Progenitor cell of endocrine pancreas (in vitro differentiated cells): ENCODE measurements at regions not wholly inside any gene's neighbourhood (a gene's known extent, or its start where the extent isn't known, plus 50 kb on each side); places are given as distances from the start of the nearest gene placed in this dataset.

Source experiments
- DNase-seq: peaks from one replicate; pipeline ENCODE4 v3.0.0; 2021; ENCODE audit warnings: low spot score; ENCODE audit not compliant: unreplicated experiment
- H3K27ac Mint-ChIP-seq: 2 replicates; pipeline ENCODE4 v1.8.0; 2021; ENCODE audit warnings: mild to moderate bottlenecking, moderate library complexity, mixed read lengths
- H3K27me3 Mint-ChIP-seq: 2 replicates; pipeline ENCODE4 v1.8.0; 2021; ENCODE audit warnings: mixed read lengths
- H3K36me3 Mint-ChIP-seq: 2 replicates; pipeline ENCODE4 v1.8.0; 2022; ENCODE audit warnings: mixed read lengths; ENCODE audit not compliant: insufficient read depth
- H3K4me1 Mint-ChIP-seq: 2 replicates; pipeline ENCODE4 v1.8.0; 2021; ENCODE audit warnings: low read depth, mixed read lengths
- H3K4me3 Mint-ChIP-seq: 2 replicates; pipeline ENCODE4 v1.8.0; 2021; ENCODE audit warnings: low read depth, mild to moderate bottlenecking, moderate library complexity, mixed read lengths
- H3K9me3 Mint-ChIP-seq: 2 replicates; pipeline ENCODE4 v1.8.0; 2021; ENCODE audit warnings: low read depth, mixed read lengths
- TF ChIP-seq, protein P1 (sequence below): fragments of 200-600 bp; sonication (generic); IDR thresholded peaks from one replicate; pipeline ENCODE4 v1.5.0; 2021; ENCODE audit warnings: antibody characterized with exemption, mild to moderate bottlenecking; ENCODE audit not compliant: unreplicated experiment

DNA sequence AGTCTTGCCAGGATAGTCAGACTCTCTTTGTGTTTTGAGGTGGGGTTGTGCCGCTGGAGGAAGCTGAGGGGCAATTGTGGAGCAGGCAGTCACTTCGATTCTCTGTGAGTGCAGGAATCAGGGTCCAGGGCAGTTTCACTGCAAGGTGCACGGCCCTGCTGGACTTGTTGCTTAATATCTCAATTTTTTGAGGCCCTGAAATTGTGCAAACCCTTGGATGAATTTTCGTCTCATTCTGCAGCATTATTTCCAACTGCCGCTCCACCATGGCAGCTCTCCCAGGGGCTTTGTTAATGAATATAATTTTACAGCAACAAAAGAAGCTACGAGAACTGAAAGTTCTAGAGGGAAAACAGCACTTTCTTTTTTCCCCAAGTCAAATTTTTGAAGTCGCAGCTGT is 531.9 kb downstream of the QKI start:
- Mint-ChIP-seq H3K36me3 (no peaks in the 10 kb centered on the region), H3K9me3 (no peaks in the 10 kb centered on the region), H3K27ac (no peak overlapping the region), H3K27me3 (peaks cover 43% of the 10 kb centered on the region), H3K4me3 (no peak overlapping the region), H3K4me1 (peaks cover 10% of the 10 kb centered on the region)
- TF ChIP-seq, protein P1, sequence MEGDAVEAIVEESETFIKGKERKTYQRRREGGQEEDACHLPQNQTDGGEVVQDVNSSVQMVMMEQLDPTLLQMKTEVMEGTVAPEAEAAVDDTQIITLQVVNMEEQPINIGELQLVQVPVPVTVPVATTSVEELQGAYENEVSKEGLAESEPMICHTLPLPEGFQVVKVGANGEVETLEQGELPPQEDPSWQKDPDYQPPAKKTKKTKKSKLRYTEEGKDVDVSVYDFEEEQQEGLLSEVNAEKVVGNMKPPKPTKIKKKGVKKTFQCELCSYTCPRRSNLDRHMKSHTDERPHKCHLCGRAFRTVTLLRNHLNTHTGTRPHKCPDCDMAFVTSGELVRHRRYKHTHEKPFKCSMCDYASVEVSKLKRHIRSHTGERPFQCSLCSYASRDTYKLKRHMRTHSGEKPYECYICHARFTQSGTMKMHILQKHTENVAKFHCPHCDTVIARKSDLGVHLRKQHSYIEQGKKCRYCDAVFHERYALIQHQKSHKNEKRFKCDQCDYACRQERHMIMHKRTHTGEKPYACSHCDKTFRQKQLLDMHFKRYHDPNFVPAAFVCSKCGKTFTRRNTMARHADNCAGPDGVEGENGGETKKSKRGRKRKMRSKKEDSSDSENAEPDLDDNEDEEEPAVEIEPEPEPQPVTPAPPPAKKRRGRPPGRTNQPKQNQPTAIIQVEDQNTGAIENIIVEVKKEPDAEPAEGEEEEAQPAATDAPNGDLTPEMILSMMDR, result no peak
- no peak for DNase-seq

DNA sequence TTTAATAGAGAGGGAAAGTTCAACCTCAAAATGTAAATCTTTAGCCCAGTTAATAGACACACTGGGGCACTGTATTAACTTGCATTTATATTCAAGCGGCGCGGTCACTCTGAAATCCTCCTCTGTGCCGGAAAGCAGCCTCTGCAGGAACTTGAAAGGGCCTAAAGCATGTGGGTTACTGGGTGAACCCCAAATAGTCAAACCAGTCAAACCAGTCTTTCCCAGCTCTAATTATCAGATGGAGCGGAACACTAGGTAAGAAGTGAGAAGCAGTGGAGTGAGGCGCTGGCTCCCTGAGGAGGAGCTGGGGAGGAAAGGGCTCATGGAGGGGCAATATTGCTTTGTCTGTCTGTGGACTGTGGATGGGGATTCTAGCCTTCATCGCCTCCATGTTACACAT is 531.3 kb downstream of the QKI start:
- DNase-seq, result no peak
- Mint-ChIP-seq H3K4me3 (no peak overlapping the region), H3K4me1 (peaks cover 9% of the 10 kb centered on the region), H3K27ac (no peak overlapping the region), H3K27me3 (peaks cover 46% of the 10 kb centered on the region), H3K36me3 (no peaks in the 10 kb centered on the region), H3K9me3 (no peaks in the 10 kb centered on the region)
- TF ChIP-seq, protein P1, result no peak

DNA sequence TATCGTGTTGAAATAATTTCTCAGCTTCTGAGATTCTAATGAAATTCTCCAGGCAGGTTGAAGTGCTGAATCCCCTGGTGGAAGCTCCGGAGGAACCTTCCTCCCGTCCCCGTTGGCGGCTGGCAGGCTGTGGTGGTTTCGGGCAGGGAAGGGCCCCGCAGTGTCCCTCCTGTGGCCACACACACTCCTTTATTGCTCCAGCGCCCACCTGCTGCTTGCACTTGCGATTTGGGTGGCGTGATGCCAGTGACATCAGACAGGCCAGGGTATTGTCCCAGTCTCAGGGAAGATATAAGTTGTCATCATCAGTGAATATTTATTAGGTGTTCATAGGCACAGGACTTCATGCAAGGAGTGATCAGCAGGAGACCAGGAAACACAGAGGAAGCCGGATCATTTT is 530.4 kb downstream of the QKI start:
- Mint-ChIP-seq H3K27ac (no peak overlapping the region), H3K27me3 (peaks cover 50% of the 10 kb centered on the region), H3K36me3 (no peaks in the 10 kb centered on the region), H3K4me3 (no peak overlapping the region), H3K9me3 (no peaks in the 10 kb centered on the region), H3K4me1 (peaks cover 9% of the 10 kb centered on the region)
- DNase-seq, result no peak
- TF ChIP-seq, protein P1, result no peak

GRCh38 chr6:163943607-163944385 is 529.3 kb downstream of the QKI start:
- DNase-seq, result no peak
- TF ChIP-seq, protein P1, result no peak
- peaks cover 50% of the 10 kb centered on the region for H3K27me3 Mint-ChIP-seq
- H3K36me3 Mint-ChIP-seq, result no peaks in the 10 kb centered on the region
- no peak overlapping the region for H3K27ac Mint-ChIP-seq
- H3K4me1 Mint-ChIP-seq, result peaks cover 9% of the 10 kb centered on the region
- no peak overlapping the region for H3K4me3 Mint-ChIP-seq
- no peaks in the 10 kb centered on the region for H3K9me3 Mint-ChIP-seq

- H3K4me1 Mint-ChIP-seq, result peaks cover 9% of the 10 kb centered on the region
- no peak for DNase-seq
- peaks cover 50% of the 10 kb centered on the region for H3K27me3 Mint-ChIP-seq
- H3K27ac Mint-ChIP-seq, result no peak overlapping the region
- no peaks in the 10 kb centered on the region for H3K36me3 Mint-ChIP-seq
- no peaks in the 10 kb centered on the region for H3K9me3 Mint-ChIP-seq
- H3K4me3 Mint-ChIP-seq, result no peak overlapping the region
- TF ChIP-seq, protein P1, result no peak
Measured at GRCh38 chr6:163942790-163943189, 528.3 kb downstream of the QKI start.
